GM18861 (cell line): ENCODE measurements at regions not wholly inside any gene's neighbourhood (a gene's known extent, or its start where the extent isn't known, plus 50 kb on each side); places are given as distances from the start of the nearest gene placed in this dataset.
"Not testable (repeated sequence)": the region's sequence is repeated elsewhere in the genome, so short reads cannot be mapped to it uniquely, and the experiment has no call there.

Experiments
- ATAC-seq: cut with Tn5 transposase; IDR thresholded peaks from one replicate; pipeline ENCODE4 v1.9.1; 2021; ENCODE audit not compliant: unreplicated experiment

- no peak for ATAC-seq
These were observed 404.2 kb upstream of the SGCG start for GRCh38 chr13:22776394-22777186.

GRCh38 chr13:22777207-22777606 is 403.6 kb upstream of the SGCG start:
- ATAC-seq = no peak

GRCh38 chr13:22789027-22789593 is 391.7 kb upstream of the SGCG start:
- ATAC-seq = no peak

- ATAC-seq = no peak
These were observed 390.9 kb upstream of the SGCG start for GRCh38 chr13:22789916-22790315.

- ATAC-seq = no peak
These were observed 387.1 kb upstream of the SGCG start for GRCh38 chr13:22793598-22794134.

- no peak for ATAC-seq
These were observed 380.0 kb upstream of the SGCG start for GRCh38 chr13:22800526-22801401.

DNA sequence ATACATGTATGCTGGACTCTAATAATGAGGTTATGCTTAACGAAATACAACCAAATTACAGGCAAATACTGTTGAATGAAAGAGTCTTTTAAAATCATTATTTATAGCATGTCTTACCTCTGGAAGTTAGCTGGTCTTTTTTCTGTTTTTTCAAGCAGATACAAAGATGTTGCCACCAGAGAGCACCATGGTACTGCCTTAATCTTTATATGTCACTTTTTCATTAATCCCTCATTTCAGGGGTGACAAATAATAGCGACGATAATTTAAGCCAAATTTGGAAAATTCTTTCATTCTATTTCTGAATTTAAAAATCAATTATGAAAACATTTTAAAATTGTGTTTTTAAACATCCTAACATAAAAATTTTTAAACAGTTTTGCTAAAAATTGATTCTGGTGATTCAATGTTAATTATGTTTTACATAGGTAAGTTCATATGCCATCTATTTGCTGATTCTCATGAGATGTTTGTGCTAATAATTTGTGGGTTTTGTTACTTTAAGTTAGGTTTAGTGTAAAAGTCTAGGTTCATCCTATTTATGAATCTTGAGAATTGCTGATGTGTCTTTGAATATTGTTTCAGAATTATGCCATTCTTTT is 379.3 kb upstream of the SGCG start:
- no peak for ATAC-seq

DNA sequence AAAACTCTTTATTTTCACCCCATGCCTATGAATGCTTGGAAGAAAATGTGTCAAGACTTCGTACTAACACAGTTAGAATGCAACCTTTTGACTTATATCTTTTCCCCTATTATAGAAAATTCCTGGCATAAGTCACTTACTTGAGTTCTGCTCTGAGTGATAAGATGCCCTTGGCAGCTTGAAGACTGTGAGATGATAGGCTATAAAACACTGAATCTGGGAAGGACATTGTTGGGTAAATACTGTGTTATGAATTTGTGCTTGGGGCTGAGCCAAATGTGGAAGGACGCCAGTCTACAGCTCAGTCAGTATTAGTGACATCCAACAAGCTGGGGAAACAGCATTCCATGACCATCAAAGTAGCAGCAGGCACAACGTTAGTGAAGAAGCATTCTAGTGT is 368.0 kb upstream of the SGCG start:
- no peak for ATAC-seq

GRCh38 chr13:22813531-22814377 is 367.0 kb upstream of the SGCG start:
- ATAC-seq = not testable (repeated sequence)

DNA sequence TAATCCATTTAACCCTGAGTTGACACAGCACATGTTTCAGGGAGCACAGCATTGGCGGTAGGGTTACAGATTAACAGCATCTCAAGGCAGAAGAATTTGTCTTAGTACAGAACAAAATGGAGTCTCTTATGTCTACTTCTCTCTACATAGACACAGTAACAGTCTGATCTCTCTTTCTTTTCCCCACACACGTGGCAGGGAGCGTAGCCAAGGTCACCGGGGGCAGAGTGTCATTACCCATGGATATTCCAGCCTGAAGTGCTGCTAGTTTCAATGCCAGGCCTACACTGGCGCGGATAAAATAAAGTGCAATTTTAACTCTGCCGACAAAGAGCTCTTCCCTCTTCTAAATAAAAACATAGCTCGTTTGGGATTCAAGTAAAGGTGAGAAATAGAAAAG is 366.3 kb upstream of the SGCG start:
- ATAC-seq = not testable (repeated sequence)

GRCh38 chr13:22821589-22821988 is 359.2 kb upstream of the SGCG start:
- no peak for ATAC-seq

DNA sequence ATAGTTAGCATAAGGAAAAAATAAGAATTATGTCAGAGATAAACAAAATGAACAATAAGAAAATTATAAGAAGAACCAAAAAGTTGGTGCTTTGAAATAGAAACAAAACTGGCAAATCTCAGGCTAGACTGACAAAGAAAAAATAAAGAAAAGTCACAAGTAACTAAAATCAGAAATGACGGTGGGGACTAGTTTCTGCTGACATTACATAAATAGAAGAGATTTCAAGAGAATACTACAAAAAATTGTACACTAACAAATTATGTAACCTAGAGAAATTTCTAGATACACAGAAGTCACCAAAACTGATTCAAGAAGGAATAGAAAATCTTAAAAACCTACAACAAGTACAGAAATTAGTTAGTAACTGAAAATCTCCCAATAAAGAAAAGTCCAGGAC is 355.6 kb upstream of the SGCG start:
- no peak for ATAC-seq

- ATAC-seq = no peak
These were observed 352.7 kb upstream of the SGCG start for GRCh38 chr13:22828081-22828480.

- no peak for ATAC-seq
These were observed 344.3 kb upstream of the SGCG start for GRCh38 chr13:22836475-22836874.

- no peak for ATAC-seq
These were observed 342.7 kb upstream of the SGCG start for GRCh38 chr13:22837980-22838647.

- no peak for ATAC-seq
These were observed 340.9 kb upstream of the SGCG start for GRCh38 chr13:22839603-22840530.

DNA sequence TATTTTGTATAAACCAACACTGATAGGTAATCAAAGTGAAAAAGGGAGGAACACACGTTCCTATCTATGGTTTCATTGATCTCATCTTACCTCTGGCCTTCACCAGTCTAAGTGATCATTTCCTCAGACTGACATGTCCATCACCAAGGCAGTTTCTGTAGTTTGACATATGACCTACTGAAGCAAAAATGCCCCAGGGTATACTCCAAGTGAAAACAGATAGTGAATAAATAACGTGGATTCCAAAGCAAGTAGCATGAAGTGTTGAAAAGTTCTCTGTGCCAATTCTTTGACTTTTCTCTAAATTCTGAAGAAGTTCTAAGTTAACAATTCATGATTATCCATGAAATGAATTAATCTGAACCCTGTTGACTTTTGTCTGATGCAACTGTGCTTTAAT is 334.2 kb upstream of the SGCG start:
- ATAC-seq = no peak

DNA sequence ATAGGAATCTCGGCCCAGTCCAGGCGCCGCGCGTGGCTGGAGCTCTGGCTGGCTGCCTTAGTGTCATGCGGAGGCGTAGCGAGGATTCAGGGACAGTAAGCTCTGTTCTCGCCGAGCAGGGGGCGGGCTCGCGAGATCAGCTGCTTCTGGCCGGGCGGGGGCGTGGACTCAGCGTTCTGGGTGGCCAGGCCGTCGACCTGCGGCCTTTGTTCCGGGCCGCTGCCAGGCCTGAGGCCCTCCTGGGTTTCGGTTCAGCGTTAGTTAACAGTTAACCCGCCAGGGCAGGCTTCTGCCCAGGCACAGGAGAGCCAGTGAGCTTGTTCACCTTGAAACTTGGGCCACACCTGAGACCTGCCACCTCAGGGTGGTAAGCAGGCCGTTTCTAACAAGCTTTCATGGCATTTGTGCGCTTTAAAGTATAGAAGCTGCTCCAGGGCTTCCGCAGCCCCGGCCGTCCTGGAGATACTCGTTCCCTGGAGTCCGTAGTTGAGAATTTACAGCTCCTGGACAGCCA is 332.2 kb upstream of the SGCG start:
- ATAC-seq = no peak
